HG03097 (cell line): ENCODE measurements at regions not wholly inside any gene's neighbourhood (a gene's known extent, or its start where the extent isn't known, plus 50 kb on each side); places are given as distances from the start of the nearest gene placed in this dataset.

ENCODE experiments used
- ATAC-seq: cut with Tn5 transposase; IDR thresholded peaks from one replicate; pipeline ENCODE4 v1.9.1; 2021; ENCODE audit not compliant: unreplicated experiment, low FRiP score

DNA sequence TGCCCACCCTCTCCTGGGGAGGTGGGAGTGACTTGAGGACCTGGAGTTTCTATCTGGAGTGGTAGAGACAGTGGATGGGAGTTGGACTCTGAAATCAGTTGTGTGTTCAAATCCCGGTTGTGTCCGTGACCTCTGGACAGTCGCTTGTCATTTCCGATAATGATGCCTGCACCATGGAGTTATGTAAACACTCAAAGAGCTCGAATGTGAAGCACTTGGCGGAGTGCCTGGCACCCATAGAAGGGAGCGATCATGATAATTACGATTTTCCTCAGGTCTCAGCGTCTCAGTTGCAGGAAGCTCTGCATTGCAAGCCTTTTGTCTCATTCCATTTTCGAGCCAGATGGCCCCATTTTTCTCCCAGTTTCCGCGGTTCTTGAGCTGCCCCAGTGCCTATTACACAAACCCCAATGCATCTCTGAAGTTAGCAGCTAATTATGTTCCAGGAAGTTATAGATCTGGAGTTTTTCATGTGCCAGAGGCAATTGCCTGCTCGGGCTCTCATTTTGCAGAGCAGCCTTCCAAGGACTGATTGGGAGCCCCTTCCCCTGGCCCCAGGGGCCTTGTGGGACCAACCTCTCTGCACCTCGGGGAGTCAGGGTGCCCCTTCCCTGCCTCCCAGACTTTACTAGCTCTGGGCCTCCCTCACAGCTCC is 175.5 kb upstream of the MVB12B start:
- ATAC-seq = no peak

DNA sequence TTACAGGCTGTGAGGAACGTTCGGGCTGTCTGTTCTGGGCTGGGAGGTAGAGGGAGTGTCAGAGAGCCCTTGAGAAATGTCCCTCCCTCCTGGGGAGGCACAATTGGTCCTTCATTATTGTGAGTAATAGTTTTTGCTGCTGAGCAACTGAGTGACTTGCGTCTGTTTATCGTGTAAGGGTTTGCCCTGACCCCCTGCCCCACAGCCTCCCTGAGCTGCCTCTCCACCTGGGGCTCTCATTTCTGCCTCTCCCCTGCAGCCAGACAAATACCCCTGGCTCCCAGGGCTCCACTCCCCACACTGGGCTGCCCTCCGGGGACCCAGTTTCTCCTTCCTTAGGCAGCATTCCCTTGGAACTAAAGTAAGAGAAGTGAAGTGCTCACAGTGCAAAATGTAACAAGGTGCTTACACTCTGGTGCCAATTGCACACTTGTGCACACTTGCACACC is 174.9 kb upstream of the MVB12B start:
- ATAC-seq = no peak

DNA sequence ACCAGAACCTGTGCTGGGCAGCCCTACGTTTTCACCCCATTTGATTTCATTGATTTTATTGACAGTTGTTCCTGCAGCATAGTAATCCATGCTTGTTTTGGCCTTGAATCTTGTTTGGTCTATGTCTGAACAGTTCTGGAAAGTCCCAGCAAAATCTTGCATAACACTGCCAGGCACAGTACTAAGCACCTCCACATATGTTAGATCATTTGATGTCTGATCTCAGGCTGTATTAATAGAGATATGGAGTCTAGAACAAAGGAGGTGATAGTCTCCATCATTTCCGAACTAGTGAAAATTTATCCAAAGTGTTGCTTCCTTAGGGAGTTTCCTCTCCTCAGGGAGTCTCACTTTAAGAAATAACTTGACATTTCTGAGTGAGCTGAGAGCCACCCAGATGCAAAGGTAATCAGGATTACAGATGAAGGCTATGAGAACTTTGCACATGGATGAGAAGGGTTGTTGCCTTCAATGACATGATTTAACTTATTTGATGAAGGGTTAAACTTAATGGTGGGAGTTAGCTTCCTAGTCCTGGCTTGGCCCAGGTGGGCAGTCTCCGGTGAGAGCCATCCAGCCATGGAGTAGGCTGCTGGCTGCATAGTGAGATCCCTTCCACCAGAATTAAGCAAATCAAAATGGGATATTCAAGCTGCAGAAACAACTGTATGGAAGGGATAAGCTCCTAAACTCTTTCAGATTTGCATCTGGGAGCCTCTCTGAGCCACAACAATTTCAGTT is 173.8 kb upstream of the MVB12B start:
- no peak for ATAC-seq

DNA sequence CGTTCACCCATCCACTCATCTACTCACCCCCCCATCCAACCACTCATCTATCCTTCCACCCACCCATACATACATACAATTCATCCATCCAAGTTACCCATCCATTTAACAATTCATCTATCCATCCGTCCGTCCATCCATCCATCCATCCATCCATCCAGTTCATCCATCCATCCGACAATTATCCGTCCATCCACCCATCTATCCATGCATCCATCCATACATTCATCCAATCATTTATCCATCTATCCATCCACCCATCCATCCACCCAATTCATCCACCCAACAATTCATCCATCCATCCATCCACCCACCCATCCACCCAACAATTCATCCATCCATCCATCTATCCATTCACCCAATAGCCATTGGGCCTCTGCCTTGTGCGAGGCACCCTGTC is 173.2 kb upstream of the MVB12B start:
- ATAC-seq = no peak

DNA sequence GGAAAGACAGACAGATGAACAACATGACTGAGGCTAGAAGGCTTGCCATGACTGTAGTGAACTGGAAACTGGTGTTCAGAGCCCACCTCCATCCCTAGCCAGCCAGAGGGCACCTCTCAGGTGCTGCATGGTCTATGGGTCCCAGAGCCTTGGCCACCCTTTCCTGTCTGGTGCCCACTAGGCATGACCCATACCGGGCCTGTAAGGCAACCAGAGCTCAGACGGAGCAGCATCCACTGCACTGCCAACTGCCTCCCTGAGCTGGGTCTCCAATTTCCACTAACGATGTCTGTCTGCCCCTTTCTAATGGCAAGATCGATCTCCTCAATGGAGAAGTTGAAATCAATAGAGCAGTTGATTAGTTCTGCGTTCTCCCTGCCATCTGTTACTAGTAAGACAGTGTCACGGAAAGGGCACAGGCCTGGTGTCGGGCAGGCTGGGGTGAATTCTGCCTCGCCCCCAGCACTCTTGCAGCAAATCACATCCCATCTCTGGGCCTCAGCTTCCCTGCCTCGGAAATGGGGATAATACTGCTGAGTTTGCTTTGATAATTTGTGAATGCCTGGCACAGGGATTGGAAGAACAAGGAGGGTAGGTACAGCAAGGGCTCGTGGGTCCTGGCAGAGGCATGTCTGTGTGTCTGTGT is 172.3 kb upstream of the MVB12B start:
- no peak for ATAC-seq

DNA sequence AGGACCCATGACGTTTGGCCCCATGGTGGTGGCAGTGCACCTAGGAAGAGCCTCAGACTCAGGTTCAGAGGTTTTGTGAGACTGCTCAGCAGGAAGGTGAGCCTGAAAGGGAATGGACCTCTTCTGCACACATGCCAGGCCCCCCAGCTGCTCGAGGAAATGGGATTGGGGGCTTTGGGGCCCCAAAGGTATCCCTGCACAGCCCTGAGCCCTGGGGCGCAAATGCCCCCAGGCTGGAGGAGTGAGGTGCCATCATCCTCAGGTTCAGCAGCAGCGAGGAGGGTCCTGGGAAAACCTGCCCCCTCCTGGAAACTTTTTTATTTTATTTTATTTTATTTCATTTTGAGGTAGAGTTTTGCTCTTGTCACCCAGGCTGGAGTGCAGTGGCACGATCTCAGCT is 171.8 kb upstream of the MVB12B start:
- ATAC-seq = no peak

DNA sequence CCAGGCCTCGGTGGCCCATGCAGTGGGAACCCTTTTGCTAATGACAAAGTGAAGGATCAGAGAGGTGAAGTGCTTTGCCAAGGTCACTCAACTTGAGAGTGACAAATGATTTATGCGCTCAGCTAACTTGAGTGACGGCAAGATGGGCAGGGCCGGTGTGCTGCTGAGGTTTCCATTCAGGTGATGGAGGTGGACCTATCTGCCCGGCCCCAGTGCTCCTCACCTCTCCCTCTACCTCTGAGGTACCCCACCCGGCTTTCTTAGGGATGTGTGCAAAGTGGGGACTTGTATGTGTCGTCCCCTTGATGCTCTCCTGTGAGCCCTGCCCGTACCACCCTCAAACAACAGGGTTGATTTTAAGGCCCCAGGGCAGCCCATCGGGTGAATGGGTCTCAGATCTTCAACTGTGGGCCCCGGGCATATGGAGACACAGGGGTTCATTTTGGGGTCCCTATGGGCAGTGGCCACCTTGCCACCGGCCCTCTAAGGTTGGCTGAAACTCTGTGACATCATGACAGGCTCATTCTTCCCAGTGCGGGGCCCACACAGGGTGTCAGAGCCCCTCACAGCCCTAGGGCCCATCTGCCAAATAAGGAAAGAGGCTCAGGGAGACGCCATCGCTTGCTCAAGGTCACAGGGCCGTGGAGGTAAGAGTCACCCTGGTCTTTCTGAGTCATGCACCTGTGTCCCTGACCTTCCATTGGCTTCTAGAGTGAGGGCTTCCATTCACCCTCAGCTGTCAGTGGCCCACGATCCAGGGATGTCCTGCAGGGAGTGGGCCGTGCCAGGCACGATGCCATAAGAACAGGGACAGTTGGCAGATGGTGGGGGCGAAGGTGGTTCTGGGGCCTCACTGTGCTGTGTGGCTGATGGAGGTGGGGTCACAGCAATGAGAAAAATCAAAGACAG is 170.6 kb upstream of the MVB12B start:
- ATAC-seq = no peak

DNA sequence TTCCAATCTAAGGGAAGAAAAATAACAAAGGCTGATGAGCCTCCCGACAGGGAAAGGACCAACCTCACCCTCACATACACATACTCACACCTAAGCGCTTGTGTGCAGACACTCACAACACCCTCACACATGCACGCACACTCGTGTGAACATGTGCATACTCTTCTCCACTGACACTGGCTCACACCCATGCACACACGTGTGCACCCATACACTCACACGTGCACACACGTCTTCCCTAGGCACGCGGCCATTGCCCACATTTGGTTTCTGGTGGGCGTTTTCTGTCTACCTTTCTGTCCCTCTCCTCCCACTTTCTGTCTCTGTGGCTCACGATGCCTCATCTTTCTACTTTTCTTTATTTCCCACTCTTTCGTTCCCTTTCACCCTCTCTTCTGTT is 169.7 kb upstream of the MVB12B start:
- ATAC-seq = no peak

DNA sequence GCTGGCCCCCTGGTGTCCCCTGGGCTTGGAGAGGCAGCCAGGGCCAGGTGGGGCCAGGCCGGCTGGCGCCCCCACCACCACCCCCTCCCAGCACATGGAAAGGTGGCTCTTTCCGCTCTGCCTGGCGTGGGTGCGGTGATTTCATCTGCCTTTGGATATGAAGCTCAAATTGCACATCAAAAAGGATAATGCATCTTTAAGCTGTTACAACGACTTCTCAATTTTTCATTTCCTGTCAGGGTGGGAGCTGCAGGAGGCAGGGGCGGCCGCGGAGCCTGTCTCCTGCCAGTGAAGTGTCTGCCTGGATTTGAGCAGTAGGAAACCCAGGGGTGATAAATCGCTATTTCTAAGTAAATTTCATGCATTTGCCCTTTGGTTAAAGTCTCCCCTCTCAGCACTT is 169.2 kb upstream of the MVB12B start:
- ATAC-seq = no peak

DNA sequence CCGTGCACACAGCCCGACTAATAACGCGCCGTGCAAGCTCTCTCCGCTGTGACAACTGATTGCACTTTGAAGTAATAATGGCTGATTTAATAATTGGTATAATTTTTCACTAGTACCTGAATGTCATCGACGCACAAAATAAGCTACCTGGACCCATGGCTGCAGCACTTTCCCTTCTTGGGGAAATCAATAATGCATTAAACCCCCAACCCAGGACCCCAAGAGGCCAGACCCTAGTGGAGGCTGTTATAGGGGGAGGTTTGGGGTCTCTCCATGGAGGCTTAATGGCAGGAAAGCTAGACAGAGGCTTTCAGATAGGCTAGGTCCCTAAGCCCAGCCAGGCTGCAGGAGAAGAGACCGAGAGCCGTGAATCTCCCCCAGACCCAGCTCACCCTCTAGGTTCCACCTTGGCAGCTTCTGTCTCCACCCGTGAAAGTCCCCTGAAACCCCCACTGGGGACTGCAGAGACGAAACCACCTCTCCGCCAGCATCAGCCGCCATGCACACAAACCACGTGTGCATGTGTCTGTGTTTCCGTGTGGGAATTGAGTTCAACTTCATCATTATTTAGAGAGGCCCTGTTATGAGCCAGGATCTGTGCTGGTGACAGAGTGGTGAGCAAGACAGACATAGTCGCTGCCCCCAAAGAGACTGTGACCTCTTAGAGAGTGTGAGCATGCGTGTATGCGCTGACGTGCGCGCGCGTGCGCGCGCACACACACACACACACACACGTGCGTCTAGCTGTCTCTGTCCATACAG is 168.6 kb upstream of the MVB12B start:
- no peak for ATAC-seq

DNA sequence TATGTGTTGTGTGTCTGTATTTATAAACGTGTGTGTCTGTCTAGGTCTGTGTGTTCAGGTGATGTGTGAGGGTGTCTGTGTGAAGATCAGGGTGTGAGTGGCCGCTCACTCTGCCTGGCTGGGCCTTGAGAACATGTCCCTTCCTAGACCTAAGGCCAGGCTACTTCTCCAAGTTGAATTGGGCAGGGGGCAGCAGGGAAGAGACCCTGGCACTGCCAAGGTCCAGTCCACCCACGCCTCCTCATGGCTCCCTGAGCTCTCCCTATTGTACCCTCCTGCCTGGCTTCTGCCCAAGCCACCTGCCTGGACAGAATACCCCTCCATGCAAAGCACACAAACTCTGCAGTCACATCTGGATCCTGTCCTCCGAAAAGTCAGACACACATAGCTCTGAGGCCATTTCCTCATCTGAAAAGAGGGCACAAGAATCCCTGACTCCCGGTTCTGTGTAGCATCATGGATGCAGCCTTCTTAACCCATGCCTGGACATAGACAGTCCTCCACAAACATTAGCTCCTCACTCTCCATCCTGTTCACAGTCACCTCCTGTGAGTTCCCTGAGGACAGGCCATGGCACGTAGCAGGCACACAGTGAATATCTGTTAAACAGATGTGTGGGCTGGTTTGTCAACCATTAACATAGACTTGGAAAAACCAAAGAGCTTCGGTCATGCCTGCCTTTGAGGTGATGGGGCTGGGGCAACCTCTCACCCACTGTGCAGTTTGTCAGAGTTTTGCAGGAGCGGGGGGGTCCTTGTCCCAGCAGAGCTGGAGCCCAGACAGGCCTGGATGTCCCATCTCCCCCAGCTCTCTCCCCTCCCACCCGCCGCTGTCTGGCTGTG is 167.8 kb upstream of the MVB12B start:
- no peak for ATAC-seq

DNA sequence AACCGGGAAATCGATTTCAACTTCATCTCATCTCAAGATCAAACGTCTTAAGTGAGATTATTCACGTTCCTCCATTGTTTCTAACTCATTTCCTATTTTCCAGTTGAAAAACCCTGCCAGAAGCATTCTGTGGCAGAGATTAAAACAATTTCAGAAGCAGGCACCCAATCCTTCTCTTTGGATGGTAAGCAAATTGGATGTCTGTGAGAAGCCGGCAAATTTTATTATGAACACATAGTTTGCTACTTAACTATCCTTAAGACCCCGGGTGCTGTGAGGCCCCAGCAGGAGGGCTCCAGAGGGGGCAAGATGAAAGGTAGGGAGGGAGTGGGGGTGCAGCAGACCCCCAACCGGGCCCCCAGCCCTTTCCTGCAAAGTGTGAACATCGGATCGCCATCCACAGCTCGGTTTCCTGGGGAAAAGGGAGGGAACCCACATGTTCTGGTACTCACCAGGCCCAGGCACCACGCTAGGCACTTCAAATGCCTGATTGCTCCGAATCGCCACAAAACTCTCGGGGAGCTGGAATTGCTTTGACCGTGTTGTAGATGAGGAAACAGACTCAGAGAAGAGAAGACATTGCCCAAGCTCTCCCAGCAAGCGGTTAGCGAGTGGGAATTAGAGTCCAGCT is 167.1 kb upstream of the MVB12B start:
- no peak for ATAC-seq

DNA sequence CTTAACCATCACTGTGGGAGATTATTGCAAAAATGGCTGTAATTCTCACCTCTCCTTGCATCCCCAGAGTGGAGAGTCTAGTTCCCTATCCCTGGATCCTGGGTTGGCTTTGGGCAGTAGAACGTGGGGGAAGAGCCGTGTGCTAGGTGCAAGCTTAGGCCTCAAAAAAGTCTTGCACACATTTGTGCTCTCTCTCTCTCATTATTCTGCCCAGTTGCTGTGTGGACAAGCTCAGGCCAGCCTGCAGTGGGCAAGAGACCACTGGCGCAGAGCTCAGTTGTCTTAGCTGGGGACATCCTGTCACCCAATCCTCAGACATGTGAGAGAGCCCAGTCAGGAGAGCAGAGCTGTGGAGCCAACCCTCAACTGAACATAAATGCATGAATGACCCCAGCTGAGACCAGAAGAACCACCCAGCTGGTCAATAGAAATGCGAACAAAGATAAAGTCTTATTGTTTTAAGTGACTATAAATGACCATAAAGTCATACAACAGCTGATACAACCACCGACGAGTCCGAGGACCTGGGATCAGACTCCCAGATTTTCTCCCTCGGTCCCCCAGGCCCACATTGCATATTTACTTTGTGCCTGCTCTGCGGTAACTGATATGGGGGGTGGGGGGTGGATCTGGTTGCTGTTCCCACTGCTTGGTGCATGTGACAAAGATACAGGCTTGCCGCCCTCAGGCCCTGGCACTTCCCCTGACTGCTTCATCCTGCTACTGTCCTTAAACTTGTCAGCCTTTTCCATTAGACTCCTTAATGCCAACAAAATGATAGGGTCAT is 166.4 kb upstream of the MVB12B start:
- no peak for ATAC-seq

DNA sequence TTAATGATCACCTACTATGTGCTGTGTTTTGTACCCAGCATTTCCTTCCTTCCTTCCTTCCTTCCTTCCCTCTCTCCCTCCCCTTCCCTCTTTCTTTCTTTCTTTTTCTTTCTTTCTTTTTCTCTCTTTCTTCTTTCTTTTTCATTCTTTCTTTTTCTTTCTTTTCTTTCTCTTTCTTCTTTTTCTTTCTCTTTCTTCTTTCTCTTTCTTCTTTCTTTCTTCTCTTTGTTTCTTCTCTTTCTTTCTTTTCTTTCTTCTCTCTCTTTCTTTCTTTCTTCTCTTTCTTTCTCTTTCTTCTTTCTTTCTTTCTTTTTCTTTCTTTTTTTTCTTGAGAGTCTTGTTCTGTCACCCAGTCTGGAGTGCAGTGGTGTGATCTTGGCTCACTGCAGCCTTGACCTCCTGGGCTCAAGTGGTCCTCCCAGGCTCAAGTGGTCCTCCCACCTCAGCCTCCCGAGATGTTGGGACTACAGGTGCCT is 165.7 kb upstream of the MVB12B start:
- no peak for ATAC-seq

DNA sequence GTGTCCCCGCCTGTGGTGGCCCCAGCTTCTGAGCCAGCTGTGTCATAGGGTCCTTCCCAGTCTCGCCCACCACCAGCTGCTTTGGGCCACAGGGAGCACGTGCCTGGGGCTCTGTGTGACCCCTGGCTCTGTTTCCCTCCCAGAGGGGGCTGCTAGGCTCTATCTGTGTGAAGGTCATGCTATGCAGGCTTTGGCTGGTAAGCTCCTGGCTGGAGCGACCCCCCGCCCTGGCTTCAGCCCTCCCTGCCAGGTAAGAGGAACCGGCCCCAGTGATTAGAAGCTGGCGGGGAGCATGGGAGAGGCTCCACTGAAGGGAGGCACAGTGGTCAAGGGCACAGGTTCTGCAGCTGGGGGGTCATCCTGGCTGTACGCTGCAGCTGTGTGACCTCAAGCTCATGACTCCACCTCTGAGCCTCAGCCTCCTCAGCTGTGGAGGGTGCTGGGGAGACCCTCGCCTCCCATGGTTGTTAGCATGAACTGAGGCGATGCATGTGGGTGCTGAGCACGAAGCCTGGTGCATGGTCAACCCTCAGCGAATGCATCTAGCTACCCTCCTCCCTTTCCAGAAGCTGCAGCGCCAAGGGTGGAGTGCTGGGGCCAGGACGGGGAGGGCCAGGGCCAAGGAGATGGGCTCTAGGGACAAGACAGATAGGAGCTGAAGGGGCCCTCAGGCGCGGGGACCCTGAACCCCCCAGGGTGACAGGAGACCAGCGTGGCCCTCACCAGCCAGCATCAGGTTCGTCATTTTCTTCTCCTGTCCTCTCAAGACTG is 163.8 kb upstream of the MVB12B start:
- no peak for ATAC-seq

DNA sequence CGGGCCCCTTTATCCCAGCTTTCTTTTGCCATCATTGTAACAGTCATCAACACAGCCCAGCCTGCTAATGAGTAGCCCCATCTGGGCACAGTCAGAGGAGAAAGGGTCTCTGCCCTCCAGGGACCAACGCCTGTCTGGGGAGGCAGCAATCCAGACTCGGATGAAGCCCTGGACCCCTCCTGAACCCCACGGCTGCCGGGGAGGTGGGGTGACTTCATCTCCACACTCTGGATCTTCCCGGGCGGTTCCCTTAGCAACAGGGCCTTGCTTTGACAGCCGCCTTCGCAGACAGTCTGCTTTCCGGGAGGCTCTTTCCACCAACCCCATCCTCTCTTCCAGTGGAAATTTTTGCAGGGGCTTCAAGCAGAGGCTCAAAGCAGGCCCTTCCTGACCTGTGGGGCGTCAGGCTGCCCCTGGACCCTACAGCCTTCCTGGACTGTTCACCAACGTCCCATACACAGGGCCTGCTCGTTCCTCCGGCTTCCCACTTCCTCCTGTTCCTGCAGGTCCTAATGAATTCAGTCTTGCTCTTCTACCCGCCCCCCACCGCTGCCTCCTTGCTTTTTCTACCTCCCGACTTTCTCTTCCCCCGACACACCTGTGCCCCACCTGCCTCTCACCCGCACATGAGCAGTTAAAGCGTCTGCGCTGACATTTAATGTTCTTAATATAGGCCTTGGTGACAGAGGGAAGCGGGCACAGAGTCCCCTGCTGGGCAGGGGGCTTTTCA is 161.7 kb upstream of the MVB12B start:
- no peak for ATAC-seq

DNA sequence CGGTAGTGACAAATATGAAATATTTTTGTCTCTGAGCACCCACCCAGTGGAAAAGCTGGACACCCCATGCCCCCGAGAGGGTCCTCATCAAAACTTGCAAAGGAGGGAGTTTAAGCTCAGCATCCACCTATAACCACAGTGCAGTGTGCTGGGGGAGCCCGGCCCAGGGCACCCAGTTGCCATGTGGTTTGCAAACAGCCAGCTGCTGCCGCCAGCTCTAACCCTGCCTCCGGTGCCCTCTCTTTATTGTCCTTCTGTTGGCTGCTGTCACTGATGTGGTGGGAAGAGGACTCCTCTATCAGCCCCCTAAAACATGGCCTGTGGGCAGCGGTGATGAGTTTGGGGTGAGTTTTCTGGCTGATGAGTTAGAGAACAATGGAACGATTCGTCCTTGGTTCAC is 160.9 kb upstream of the MVB12B start:
- no peak for ATAC-seq
